KG1 (cell line): ENCODE measurements at regions not wholly inside any gene's neighbourhood (a gene's known extent, or its start where the extent isn't known, plus 50 kb on each side); places are given as distances from the start of the nearest gene placed in this dataset.

Source experiments
- DNase-seq: peaks from one replicate; lab custom pipeline; 2025; lab: John Stamatoyannopoulos, UW

- no peak for DNase-seq
These were observed 68.1 kb downstream of the HTR5A start for GRCh38 chr7:155138204-155138603.

GRCh38 chr7:155141562-155141961, 71.4 kb downstream of the HTR5A start:
- DNase-seq = no peak

GRCh38 chr7:155143381-155143780, 73.3 kb downstream of the HTR5A start:
- DNase-seq = no peak

- DNase-seq = no peak
These were observed 74.2 kb downstream of the HTR5A start for GRCh38 chr7:155144371-155144770.

GRCh38 chr7:155145477-155146255, 75.5 kb downstream of the HTR5A start:
- DNase-seq = no peak

GRCh38 chr7:155147172-155147571, 77.0 kb downstream of the HTR5A start:
- no peak for DNase-seq

GRCh38 chr7:155147624-155148023, 77.5 kb downstream of the HTR5A start:
- DNase-seq = no peak

GRCh38 chr7:155153676-155154075, 83.6 kb downstream of the HTR5A start:
- no peak for DNase-seq

GRCh38 chr7:155154586-155154985, 84.5 kb downstream of the HTR5A start:
- DNase-seq = no peak

GRCh38 chr7:155161690-155162089, 91.6 kb downstream of the HTR5A start:
- no peak for DNase-seq

- DNase-seq = no peak
These were observed 92.3 kb downstream of the HTR5A start for GRCh38 chr7:155162422-155162821.

GRCh38 chr7:155163696-155164095, 93.6 kb downstream of the HTR5A start:
- no peak for DNase-seq

GRCh38 chr7:155164316-155164715, 94.2 kb downstream of the HTR5A start:
- DNase-seq = no peak

GRCh38 chr7:155166108-155166507, 96.0 kb downstream of the HTR5A start:
- no peak for DNase-seq

GRCh38 chr7:155166673-155167370, 96.7 kb downstream of the HTR5A start:
- no peak for DNase-seq

- no peak for DNase-seq
These were observed 97.7 kb downstream of the HTR5A start for GRCh38 chr7:155167706-155168365.

GRCh38 chr7:155168597-155169480, 98.7 kb downstream of the HTR5A start:
- DNase-seq = no peak

- no peak for DNase-seq
These were observed 99.5 kb downstream of the HTR5A start for GRCh38 chr7:155169498-155170065.

- no peak for DNase-seq
These were observed 100.2 kb downstream of the HTR5A start for GRCh38 chr7:155170331-155170730.

GRCh38 chr7:155172141-155172540, 102.0 kb downstream of the HTR5A start:
- DNase-seq = no peak

GRCh38 chr7:155173905-155174304, 103.8 kb downstream of the HTR5A start:
- DNase-seq = no peak

- no peak for DNase-seq
These were observed 108.0 kb downstream of the HTR5A start for GRCh38 chr7:155178096-155178495.
